ENCODE measurements at regions not wholly inside any gene's neighbourhood (a gene's known extent, or its start where the extent isn't known, plus 50 kb on each side); places are given as distances from the start of the nearest gene placed in this dataset.

GRCh38 chr12:93203361-93203760 lies 174.4 kb upstream of the NUDT4 start:
- H3K9me3 ChIP-seq (ENCODE audit: insufficient read depth, low read length), result no peaks in the 10 kb centered on the region
- H3K4me2 ChIP-seq (ENCODE audit: low read depth, low read length, poor library complexity, severe bottlenecking), result no peak overlapping the region
- H3K9ac ChIP-seq (ENCODE audit: low read length), result no peak overlapping the region
- no peak overlapping the region for H3K4me3 ChIP-seq (ENCODE audit: insufficient read depth, low read length, poor library complexity, severe bottlenecking)
- H3K27me3 ChIP-seq (ENCODE audit: low read length), result no peaks in the 10 kb centered on the region
- H3K36me3 ChIP-seq (ENCODE audit: low read length), result no peaks in the 10 kb centered on the region
- H3K79me2 ChIP-seq (ENCODE audit: insufficient read depth, low read length), result no peaks in the 10 kb centered on the region
- TF ChIP-seq CTCF (IDR thresholded peaks at IDR 0.05; ENCODE audit: insufficient read depth, low read length, poor library complexity, severe bottlenecking) (no peak), EZH2phosphoT487 (conservative IDR thresholded peaks at IDR 0.05; ENCODE audit: low read length) (no peak)
- no peaks in the 10 kb centered on the region for H4K20me1 ChIP-seq (ENCODE audit: low read depth, low read length)
- no peaks in the 10 kb centered on the region for H3K9me2 ChIP-seq (replicated peaks; ENCODE audit: insufficient read depth, low read length)
- H3K27ac ChIP-seq (ENCODE audit: low read depth, low read length), result no peak overlapping the region
- H3F3A ChIP-seq (ENCODE audit: insufficient read depth), result no peaks in the 10 kb centered on the region
- no peak overlapping the region for H2AFZ ChIP-seq (ENCODE audit: low read depth, low read length, severe bottlenecking)

- no peaks in the 10 kb centered on the region for H3F3A ChIP-seq (ENCODE audit: insufficient read depth)
- H3K9me3 ChIP-seq (ENCODE audit: insufficient read depth, low read length), result no peaks in the 10 kb centered on the region
- H3K27ac ChIP-seq (ENCODE audit: low read depth, low read length), result no peak overlapping the region
- H4K20me1 ChIP-seq (ENCODE audit: low read depth, low read length), result no peaks in the 10 kb centered on the region
- no peak overlapping the region for H2AFZ ChIP-seq (ENCODE audit: low read depth, low read length, severe bottlenecking)
- no peaks in the 10 kb centered on the region for H3K9me2 ChIP-seq (replicated peaks; ENCODE audit: insufficient read depth, low read length)
- H3K4me3 ChIP-seq (ENCODE audit: insufficient read depth, low read length, poor library complexity, severe bottlenecking), result no peak overlapping the region
- H3K36me3 ChIP-seq (ENCODE audit: low read length), result no peaks in the 10 kb centered on the region
- no peaks in the 10 kb centered on the region for H3K79me2 ChIP-seq (ENCODE audit: insufficient read depth, low read length)
- no peak overlapping the region for H3K4me2 ChIP-seq (ENCODE audit: low read depth, low read length, poor library complexity, severe bottlenecking)
- TF ChIP-seq EZH2phosphoT487 (conservative IDR thresholded peaks at IDR 0.05; ENCODE audit: low read length) (no peak), CTCF (IDR thresholded peaks at IDR 0.05; ENCODE audit: insufficient read depth, low read length, poor library complexity, severe bottlenecking) (no peak)
- H3K27me3 ChIP-seq (ENCODE audit: low read length), result no peaks in the 10 kb centered on the region
- H3K9ac ChIP-seq (ENCODE audit: low read length), result no peak overlapping the region
Observed at GRCh38 chr12:93204896-93205295, 172.8 kb upstream of the NUDT4 start.

GRCh38 chr12:93205361-93205760 lies 172.4 kb upstream of the NUDT4 start:
- H3K4me3 ChIP-seq (ENCODE audit: insufficient read depth, low read length, poor library complexity, severe bottlenecking), result no peak overlapping the region

More at GRCh38 chr12:93205361-93205760, 172.4 kb upstream of the NUDT4 start:
- H3F3A ChIP-seq (ENCODE audit: insufficient read depth), result no peaks in the 10 kb centered on the region
- H3K27ac ChIP-seq (ENCODE audit: low read depth, low read length), result no peak overlapping the region
- no peaks in the 10 kb centered on the region for H3K79me2 ChIP-seq (ENCODE audit: insufficient read depth, low read length)
- no peaks in the 10 kb centered on the region for H3K36me3 ChIP-seq (ENCODE audit: low read length)
- H2AFZ ChIP-seq (ENCODE audit: low read depth, low read length, severe bottlenecking), result no peak overlapping the region
- H3K27me3 ChIP-seq (ENCODE audit: low read length), result no peaks in the 10 kb centered on the region
- H3K9ac ChIP-seq (ENCODE audit: low read length), result no peak overlapping the region
- no peaks in the 10 kb centered on the region for H4K20me1 ChIP-seq (ENCODE audit: low read depth, low read length)
- no peak overlapping the region for H3K4me2 ChIP-seq (ENCODE audit: low read depth, low read length, poor library complexity, severe bottlenecking)
- no peak for TF ChIP-seq CTCF (IDR thresholded peaks at IDR 0.05; ENCODE audit: insufficient read depth, low read length, poor library complexity, severe bottlenecking)
- TF ChIP-seq EZH2phosphoT487 (conservative IDR thresholded peaks at IDR 0.05; ENCODE audit: low read length), result no peak
- H3K9me2 ChIP-seq (replicated peaks; ENCODE audit: insufficient read depth, low read length), result no peaks in the 10 kb centered on the region
- H3K9me3 ChIP-seq (ENCODE audit: insufficient read depth, low read length), result no peaks in the 10 kb centered on the region

Measured in SU-DHL-6 (cell line).